Hematopoietic multipotent progenitor cell treated with erythropoietin and hydrocortisone succinate and interleukin-3 and kit ligand, for 17 days (in vitro differentiated cells): ENCODE measurements at regions not wholly inside any gene's neighbourhood (a gene's known extent, or its start where the extent isn't known, plus 50 kb on each side); places are given as distances from the start of the nearest gene placed in this dataset.
"Not testable (repeated sequence)": the region's sequence is repeated elsewhere in the genome, so short reads cannot be mapped to it uniquely, and the experiment has no call there.

Source experiments
- DNase-seq: peaks from one replicate; pipeline ENCODE4 v3.0.0-alpha.2; 2015; ENCODE audit warnings: low spot score

DNA sequence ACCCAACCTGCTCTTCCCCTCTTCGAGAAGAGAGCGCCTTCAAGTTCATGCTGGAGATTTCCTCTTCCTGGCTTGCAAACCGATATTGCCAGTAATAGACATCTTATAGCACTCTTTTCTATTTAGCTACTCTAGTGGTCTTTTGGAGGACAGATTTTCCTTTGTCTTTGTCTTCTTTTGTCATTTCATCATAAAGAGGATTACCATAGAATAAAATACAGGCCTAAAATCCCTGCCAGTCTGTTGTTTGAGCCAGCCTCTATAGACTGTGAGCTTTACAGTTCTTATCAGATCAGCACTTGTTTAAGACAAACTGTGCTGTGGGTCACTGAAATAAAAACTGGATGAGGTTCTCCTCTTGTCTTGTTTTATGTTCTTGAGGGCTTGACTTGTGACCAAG lies 802.8 kb downstream of the NR2F1-AS1 start:
- no peak for DNase-seq

- DNase-seq = no peak
Observed at GRCh38 chr5:92777421-92777820, 803.6 kb downstream of the NR2F1-AS1 start.

DNA sequence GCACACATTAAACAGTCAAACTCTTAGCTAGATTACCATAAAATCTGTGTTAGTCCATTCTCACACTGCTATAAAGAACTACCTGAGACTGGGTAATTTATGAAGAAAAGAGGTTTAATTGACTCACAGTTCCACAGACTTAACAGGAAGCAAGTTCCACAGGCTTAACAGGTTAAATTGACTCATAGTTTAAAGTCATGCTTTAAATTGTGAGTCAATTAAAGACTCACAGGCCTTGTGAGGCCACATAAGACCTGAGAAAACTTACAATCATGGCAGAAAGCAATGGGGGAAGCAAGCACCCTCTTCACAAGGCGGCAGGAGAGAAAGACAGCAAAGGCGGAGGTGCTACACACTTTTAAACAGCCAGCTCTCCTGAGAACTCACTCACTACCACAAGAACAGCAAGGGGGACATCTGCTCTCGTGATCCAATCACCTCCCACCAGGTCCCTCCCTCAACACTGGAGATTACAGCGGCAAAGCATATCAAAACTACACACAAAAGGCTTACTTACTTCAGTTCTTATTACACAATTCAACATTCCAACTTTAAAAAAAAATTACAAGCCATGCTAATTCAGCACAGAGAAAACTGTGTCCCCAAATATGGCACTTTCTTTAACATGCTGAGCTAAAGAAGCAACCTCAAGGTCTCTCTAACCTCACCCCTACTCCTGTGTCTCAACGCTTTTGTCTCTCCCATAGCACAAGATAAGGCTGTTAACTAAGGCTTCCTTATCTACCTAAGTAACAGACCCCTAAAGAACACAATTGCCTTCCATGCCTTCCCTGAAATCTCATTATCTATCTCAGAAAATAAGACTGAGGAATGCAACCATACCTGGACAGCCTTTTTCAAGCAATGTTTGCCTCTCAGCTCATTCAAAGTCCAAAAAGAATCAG lies 805.1 kb downstream of the NR2F1-AS1 start:
- DNase-seq = no peak

- no peak for DNase-seq
Observed at GRCh38 chr5:92769978-92770377, 811.0 kb downstream of the NR2F1-AS1 start.

DNA sequence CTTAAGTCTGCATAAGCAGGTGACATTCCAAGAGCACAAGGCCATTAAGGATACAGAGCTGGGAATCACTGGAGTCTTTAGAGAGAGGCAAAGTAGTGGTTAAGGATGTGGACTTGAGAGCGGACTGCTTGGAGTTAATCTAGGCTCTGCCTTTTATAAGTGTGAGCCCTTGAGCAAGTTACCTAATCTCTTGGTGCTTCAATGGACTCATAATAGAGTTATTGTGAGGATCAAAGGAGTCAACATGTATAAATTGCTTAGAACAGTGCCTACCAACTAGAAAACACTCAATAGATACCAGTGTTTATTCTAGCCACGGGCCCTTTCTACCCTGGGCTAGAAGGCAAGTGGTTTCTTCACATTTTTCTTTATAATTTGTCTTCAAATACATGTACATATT lies 819.4 kb downstream of the NR2F1-AS1 start:
- no peak for DNase-seq

DNA sequence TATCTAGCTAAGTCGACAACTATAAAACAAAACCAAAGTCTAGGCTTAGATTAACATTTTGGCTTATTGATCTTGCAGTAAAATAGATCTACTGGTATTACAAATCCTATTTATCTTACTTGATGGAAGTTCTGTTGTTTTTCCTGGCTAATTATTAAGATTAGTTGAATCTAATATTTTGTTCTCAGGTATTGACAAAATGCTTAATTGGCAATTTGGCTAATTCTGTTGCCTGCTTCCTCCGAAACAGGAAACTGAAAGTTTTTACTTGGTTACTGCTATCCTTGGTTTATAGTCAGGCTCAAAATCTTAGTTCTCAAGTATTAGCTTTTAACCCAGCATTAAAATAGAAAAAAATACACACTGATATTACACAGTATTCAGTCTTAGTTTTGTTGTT lies 820.5 kb downstream of the NR2F1-AS1 start:
- DNase-seq = no peak

DNA sequence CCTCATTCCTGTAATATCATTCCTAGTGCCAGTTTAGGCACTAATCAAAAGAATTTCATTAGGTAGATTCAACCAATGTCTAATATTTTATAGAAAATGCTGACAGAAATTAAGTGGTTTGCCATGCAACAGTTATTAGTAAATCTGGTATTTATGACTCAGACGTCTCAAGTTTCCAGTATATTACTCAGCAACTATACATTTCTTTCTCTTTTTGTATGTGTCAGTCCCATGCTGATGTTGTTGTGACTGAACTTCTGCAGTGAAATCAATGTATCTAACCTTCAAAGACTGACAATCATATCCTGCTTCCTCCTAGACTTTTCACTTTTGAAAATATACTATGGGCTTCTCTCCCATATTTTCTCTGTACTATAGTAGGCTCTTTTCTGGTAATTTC lies 822.5 kb downstream of the NR2F1-AS1 start:
- no peak for DNase-seq

DNA sequence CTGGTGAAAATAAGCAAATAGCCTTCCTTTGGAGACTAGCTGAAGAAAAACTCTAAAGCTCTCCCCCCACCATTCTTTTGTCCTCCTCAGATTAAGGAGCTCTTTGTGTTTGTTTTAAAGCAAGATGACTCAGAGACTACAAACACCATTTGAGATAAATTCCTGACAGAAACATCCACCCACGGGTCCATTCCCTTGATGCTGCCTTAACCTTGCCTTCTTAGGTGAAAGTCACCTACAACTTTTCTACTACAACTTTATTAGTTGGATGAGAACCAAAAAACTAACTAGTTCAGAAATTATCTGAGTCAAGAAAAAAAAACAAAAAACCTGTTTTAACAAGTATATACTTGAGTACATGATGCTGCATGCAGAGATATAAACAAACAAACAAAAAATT lies 831.1 kb downstream of the NR2F1-AS1 start:
- DNase-seq = no peak

- DNase-seq = no peak
Observed at GRCh38 chr5:92748072-92748676, 832.8 kb downstream of the NR2F1-AS1 start.

DNA sequence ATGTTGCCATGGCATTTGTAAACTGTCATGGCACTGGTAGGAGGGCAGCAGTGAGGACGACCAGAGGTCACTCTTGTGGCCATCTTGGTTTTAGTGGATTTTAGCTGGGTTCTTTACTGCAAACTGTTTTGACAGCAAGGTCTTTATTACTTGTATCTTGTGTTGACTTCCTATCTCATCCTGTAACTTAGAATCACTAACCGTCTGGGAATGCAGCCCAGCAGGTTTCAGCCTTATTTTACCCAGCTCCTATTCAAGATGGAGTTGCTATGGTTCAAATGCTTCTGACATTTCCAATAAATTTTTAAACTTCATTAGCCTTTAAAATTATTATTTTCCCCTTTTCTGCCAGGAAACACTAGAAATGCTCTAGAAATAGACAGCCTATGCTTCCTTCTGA lies 839.1 kb downstream of the NR2F1-AS1 start:
- DNase-seq = no peak

DNA sequence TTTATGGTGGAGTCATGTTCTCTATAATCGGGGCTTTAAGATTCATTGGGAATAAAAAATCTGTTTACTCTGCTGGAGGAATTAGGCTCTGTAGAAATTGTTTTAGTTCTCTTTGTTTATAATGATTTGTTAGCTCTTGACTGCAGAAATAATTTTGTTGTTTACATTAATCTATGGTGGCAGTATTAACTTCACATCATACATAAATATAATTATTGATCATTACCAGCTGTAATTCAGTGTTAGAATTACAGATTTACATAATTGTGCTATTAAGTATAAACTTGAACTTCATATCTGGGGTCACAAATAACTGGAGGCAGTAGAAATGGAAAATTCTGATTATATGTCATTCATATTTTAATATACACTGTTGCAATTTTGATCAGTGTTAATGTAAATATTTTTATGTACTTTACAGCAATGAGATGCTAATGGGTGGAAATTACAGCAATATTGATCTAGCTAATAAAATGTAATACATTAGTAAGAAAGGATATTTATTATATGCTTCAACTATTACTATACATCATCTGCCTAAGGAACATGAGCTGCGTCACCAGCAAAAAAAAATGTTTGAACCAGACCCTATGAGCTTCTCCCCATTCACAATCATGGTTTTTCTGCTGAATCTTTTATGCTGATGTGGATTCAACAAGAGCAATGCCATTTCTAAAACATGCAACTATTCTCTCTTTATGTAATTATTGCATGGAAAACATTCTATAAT lies 846.6 kb downstream of the NR2F1-AS1 start:
- DNase-seq = no peak

DNA sequence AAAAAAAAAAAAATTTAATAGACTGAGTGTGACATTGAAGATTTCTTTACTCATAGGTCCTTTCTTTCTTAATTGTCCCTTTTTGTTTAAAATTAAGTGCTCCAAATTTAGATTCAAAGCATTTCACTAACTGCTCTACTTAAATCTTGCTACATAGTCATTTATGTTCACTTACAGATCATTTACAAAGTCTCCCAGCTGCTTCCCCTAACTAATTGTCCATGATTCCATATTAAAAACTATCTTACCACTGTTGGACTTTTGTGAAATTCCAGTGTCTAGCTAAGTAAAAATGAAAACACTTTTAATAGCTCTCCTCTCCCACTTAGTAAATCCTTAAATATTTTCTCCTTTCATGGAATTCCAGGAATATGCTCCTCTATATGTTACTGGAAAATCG lies 850.5 kb downstream of the NR2F1-AS1 start:
- no peak for DNase-seq

- DNase-seq = no peak
Observed at GRCh38 chr5:92729088-92729487, 851.9 kb downstream of the NR2F1-AS1 start.

- no peak for DNase-seq
Observed at GRCh38 chr5:92715946-92716520, 865.0 kb downstream of the NR2F1-AS1 start.

- no peak for DNase-seq
Observed at GRCh38 chr5:92713826-92714225, 867.2 kb downstream of the NR2F1-AS1 start.

DNA sequence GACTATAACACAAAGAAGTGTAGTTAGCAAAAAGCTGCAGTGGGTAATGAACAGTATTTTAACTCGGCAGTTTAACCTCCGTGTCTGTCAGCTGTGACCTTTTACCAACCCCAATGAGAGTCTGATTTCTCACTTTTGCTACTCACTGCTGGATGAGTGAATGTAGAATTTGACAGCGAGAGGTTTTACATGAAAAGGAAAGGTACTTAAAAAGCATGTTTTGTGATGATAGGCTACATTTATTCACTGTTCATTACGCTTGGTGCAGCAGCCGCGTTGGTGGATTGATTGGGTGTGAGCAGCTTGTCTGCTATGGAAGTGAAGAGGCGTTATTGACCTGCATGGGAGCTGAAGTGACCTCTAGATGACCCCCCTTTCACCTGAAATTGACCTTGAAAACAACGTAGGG lies 867.7 kb downstream of the NR2F1-AS1 start:
- DNase-seq = no peak

GRCh38 chr5:92711956-92712355 lies 869.1 kb downstream of the NR2F1-AS1 start:
- DNase-seq = no peak

DNA sequence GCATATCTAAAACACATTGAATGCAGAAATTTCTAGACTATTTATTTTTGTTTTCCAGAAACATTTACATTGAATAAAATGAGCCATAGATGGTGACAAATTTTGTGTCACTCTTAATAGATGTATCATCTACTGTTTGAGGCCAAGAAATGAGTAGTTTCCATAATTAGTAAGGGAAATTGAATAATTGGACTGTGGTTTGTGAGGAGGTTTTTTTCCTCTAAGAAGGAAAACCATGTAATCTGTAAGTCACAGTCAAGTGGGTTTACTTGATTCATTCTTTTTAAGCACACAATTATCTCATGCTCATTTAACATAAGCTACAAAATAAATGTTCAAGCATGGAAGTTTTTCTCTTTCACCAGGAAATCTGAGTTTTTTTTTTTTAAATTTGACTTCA lies 876.4 kb downstream of the NR2F1-AS1 start:
- DNase-seq = no peak

- no peak for DNase-seq
Observed at GRCh38 chr5:92703976-92704375, 877.0 kb downstream of the NR2F1-AS1 start.

GRCh38 chr5:92695123-92696003 lies 885.7 kb downstream of the NR2F1-AS1 start:
- DNase-seq = no peak

DNA sequence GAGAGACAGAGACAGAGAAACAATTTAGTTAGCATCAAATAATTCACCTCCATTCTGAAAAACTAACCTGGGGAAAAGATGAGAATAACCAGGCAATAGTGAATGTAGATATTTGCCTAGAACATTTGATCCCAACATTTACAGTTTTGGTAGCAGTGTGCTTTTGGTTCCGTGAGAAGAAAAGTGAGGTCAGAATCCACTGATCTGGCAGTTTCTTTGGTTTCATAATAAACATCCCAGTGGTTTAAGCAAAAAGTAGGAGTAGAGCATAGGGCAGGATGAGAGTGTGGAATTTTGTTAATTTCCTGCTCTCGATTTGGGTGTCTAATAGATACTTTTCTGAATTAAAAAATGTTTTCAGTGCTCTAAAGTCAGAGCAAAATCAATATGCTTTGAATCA lies 887.0 kb downstream of the NR2F1-AS1 start:
- no peak for DNase-seq

- DNase-seq = not testable (repeated sequence)
Observed at GRCh38 chr5:92691955-92692354, 889.1 kb downstream of the NR2F1-AS1 start.
